Stomach (tissue), 8 donors: ENCODE measurements at regions not wholly inside any gene's neighbourhood (a gene's known extent, or its start where the extent isn't known, plus 50 kb on each side); places are given as distances from the start of the nearest gene placed in this dataset.

ENCODE experiments used
- DNase-seq, 2 donors: peaks; one replicate each; pipeline versions ENCODE4 v3.0.0 to v3.0.0-alpha.2; 2013 to 2019
- H3K27ac ChIP-seq, 5 donors: fragments of 200-600 bp in 4 of 5; sonication (generic) in 4 of 5; one replicate each; pipeline ENCODE4 v1.5.1; 2013 to 2019; ENCODE audit warnings: mild to moderate bottlenecking in 1 of 5, moderate library complexity in 1 of 5
- H3K27me3 ChIP-seq, 3 donors: fragments of 200-600 bp; sonication (generic); one replicate each; pipeline ENCODE4 v1.5.1; 2017 to 2019; ENCODE audit warnings: mixed run types in 1 of 3
- H3K36me3 ChIP-seq, 4 donors: fragments of 200-600 bp; sonication (generic); 1 replicate in 3 of 4; 2 replicates in 1 of 4; pipeline ENCODE4 v1.5.1; 2016 to 2019
- H3K4me1 ChIP-seq, 4 donors: fragments of 200-600 bp; sonication (generic); one replicate each; pipeline ENCODE4 v1.5.1; 2016 to 2019
- H3K4me3 ChIP-seq, 4 donors: fragments of 200-600 bp; sonication (generic) in 3 of 4; one replicate each; pipeline ENCODE4 v1.5.1; 2016 to 2019; ENCODE audit warnings: mild to moderate bottlenecking in 1 of 4
- H3K9me3 ChIP-seq, 4 donors: fragments of 200-600 bp; sonication (generic); one replicate each; pipeline ENCODE4 v1.5.1; 2016 to 2019
- CTCF ChIP-seq, 7 experiments: fragments of 450-650 bp in 4 of 7; fragments of 200-600 bp in 3 of 7; sonication (generic) in 3 of 7; IDR thresholded peaks; one replicate each; pipeline ENCODE4 v1.5.1; 2016 to 2019; ENCODE audit warnings: antibody characterized with exemption in 7 of 7, control low read depth in 2 of 7, mild to moderate bottlenecking in 1 of 7
- EP300 ChIP-seq: sonication (generic); formaldehyde crosslinking; IDR thresholded peaks from one replicate; pipeline ENCODE4 v1.6.1; 2017; ENCODE audit warnings: antibody characterized with exemption
- POLR2A ChIP-seq, 4 donors: fragments of 450-650 bp; IDR thresholded peaks; one replicate each; pipeline ENCODE4 v1.6.1; 2016; ENCODE audit warnings: antibody characterized with exemption in 4 of 4, control low read depth in 2 of 4, mild to moderate bottlenecking in 1 of 4, moderate library complexity in 1 of 4
- POLR2AphosphoS5 ChIP-seq, 3 donors: sonication (generic); formaldehyde crosslinking; IDR thresholded peaks; one replicate each; pipeline ENCODE4 v1.6.1; 2016; ENCODE audit warnings: antibody characterized with exemption in 3 of 3
- WGBS, 5 donors: extraction: QIAGEN DNeasy Blood & Tissue Kit in 3 of 5; methylation state at CpG; one replicate each; pipeline versions ENCODE4 v1.1.5 to v1.1.7; 2013 to 2018; 5-methylcytosine and 5-hydroxymethylcytosine counted together
- intact Hi-C: fragments of 100-400 bp; cut with DNase I; formaldehyde crosslinking; loops from one replicate; pipeline ENCODE4 v1.15.1; 2023; ENCODE audit warnings: low total_unique reads
- donor health status: healthy with polysubstance abuse.
- donor health status: Bipolar disorder and iron deficiency.
- donor health status: healthy.

- no peak for DNase-seq
- intact Hi-C loops, result no loop called here
- no peak for TF ChIP-seq EP300
- no peak for TF ChIP-seq POLR2A (IDR thresholded peaks at IDR 0.05)
- no peak for TF ChIP-seq POLR2AphosphoS5 (IDR thresholded peaks at IDR 0.05)
- TF ChIP-seq CTCF (IDR thresholded peaks at IDR 0.05), result no peak
- no peaks in the 10 kb centered on the region for H3K4me1 ChIP-seq
- 92 to 100% (median 97%) methylated on average over 1 of the region's 1 CpG for WGBS, 5 donors
- no peak overlapping the region for H3K4me3 ChIP-seq
- H3K36me3 ChIP-seq, result no peaks in the 10 kb centered on the region
- H3K9me3 ChIP-seq, result no peaks in the 10 kb centered on the region
- no peak overlapping the region for H3K27ac ChIP-seq
- no peaks in the 10 kb centered on the region for H3K27me3 ChIP-seq
Measured at GRCh38 chr5:152674403-152674802, 269.3 kb upstream of the NMUR2 start.

- Histone ChIP-seq H3K9me3 (no peaks in the 10 kb centered on the region), H3K27ac (no peak overlapping the region), H3K36me3 (no peaks in the 10 kb centered on the region), H3K27me3 (no peaks in the 10 kb centered on the region), H3K4me3 (no peak overlapping the region), H3K4me1 (no peaks in the 10 kb centered on the region)
- 39 to 63% (median 59%) methylated on average over 5 of the region's 5 CpGs for WGBS, 5 donors
- TF ChIP-seq POLR2AphosphoS5 (IDR thresholded peaks at IDR 0.05), result no peak
- TF ChIP-seq EP300, result no peak
- TF ChIP-seq CTCF (IDR thresholded peaks at IDR 0.05), result no peak
- no peak for TF ChIP-seq POLR2A (IDR thresholded peaks at IDR 0.05)
- DNase-seq, result peak in 1 of 2 donors; percentile 3
- intact Hi-C loops, result no loop called here
Measured at GRCh38 chr5:152676196-152676595, 271.1 kb upstream of the NMUR2 start.

- no peak for DNase-seq
- WGBS, 5 donors, result 68 to 78% (median 76%) methylated on average over 1 of the region's 1 CpG
- intact Hi-C loops, result no loop called here
- H3K4me3 ChIP-seq, result no peak overlapping the region
- no peaks in the 10 kb centered on the region for H3K36me3 ChIP-seq
- no peaks in the 10 kb centered on the region for H3K4me1 ChIP-seq
- H3K27me3 ChIP-seq, result no peaks in the 10 kb centered on the region
- peaks cover 0 to 7% (median 6%) of the 10 kb centered on the region in 4 donors for H3K9me3 ChIP-seq
- H3K27ac ChIP-seq, result no peak overlapping the region
- TF ChIP-seq EP300 (no peak), CTCF (IDR thresholded peaks at IDR 0.05) (no peak), POLR2A (IDR thresholded peaks at IDR 0.05) (no peak), POLR2AphosphoS5 (IDR thresholded peaks at IDR 0.05) (no peak)
Measured at GRCh38 chr5:152683205-152683604, 278.1 kb upstream of the NMUR2 start.

GRCh38 chr5:152686931-152687330 lies 281.9 kb upstream of the NMUR2 start:
- TF ChIP-seq POLR2A (IDR thresholded peaks at IDR 0.05), result no peak
- TF ChIP-seq EP300, result no peak
- TF ChIP-seq CTCF (IDR thresholded peaks at IDR 0.05), result no peak
- no peak for TF ChIP-seq POLR2AphosphoS5 (IDR thresholded peaks at IDR 0.05)
- DNase-seq, result no peak
- H3K36me3 ChIP-seq, result no peaks in the 10 kb centered on the region
- 82 to 90% (median 89%) methylated on average over 4 of the region's 4 CpGs for WGBS, 5 donors
- H3K4me1 ChIP-seq, result no peaks in the 10 kb centered on the region
- H3K27ac ChIP-seq, result no peak overlapping the region
- H3K27me3 ChIP-seq, result no peaks in the 10 kb centered on the region
- H3K4me3 ChIP-seq, result no peak overlapping the region
- intact Hi-C loops, result no loop called here
- H3K9me3 ChIP-seq, result peaks cover 0 to 7% (median 6%) of the 10 kb centered on the region in 4 donors
